Inferior parietal cortex (tissue), 1 donor: ENCODE measurements at regions not wholly inside any gene's neighbourhood (a gene's known extent, or its start where the extent isn't known, plus 50 kb on each side); places are given as distances from the start of the nearest gene placed in this dataset.
"Not testable (repeated sequence)": the region's sequence is repeated elsewhere in the genome, so short reads cannot be mapped to it uniquely, and the experiment has no call there.

Experiments used
- DNase-seq: peaks from one replicate; pipeline ENCODE4 v3.0.0-alpha.2; 2016; ENCODE audit errors: extremely low spot score

DNA sequence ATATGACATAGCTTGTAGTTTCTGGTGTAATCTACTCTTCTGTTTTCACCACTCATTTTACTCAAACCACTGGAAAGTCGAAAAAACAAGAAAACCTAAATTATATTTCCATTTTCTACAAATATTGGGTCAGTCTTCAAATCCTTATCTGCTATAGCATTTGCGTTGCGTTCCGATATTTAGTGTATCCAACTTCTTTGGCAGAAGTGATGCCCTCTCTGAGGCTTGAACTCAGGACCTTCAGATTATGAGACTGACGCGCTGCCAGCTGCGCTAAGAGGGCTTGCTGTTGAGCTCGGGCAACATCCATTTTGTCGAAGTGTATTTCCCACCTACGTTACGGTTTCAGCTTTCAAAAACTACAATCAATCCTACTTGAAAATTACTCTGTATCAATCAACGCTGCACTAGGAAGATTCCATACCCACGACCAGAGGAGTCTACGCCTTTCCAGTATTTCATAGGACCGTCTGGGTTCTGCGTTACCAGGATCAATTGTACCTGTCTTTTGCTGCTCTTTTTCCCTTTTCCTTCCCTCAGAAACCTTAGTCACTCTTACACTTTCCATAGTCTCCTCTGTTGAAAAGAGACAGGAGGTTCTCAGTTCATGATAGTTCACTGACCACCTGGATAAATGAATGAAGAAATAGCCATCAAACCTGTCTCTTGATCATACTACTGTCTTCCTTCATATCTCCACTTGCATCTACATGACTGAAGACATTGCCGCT, 140.5 kb upstream of the ZNF322 start:
- DNase-seq = not testable (repeated sequence)

GRCh38 chr6:26803762-26804161, 144.2 kb upstream of the ZNF322 start:
- DNase-seq = not testable (repeated sequence)

DNA sequence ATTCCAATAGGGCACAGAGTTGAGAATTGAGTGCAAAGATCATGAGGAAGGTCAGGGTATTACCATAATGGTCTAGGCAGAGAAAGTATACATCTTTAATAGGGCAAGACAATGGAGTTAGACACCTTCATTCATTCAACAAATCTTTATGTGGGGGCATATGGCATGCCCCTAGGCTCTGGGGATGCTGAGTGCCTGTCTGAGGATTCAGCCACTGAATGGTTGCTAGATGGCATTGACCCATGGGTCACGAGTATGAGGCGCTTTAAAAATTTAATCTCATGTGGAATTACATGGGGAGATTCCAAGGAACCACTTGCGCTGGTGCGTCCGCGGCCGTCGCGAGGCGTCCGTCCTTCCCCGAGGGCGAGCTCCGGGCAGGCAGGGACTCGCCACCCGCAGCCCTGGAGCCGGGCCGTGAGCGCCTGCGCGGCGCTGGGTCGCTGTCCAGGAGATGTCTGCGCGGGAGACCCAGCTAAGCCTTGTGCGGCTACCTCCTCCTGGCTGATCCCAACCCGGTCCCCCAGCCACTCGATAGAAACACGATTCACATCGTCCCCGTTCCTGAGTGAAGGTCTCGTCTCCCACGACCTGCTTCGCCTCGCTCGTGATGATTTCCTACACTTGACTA, 152.1 kb upstream of the ZNF322 start:
- DNase-seq = not testable (repeated sequence)

GRCh38 chr6:26818640-26819225, 159.2 kb upstream of the ZNF322 start:
- not testable (repeated sequence) for DNase-seq

- not testable (repeated sequence) for DNase-seq
Observed at GRCh38 chr6:26827965-26828364, 168.4 kb upstream of the ZNF322 start.

GRCh38 chr6:26829480-26829879, 169.9 kb upstream of the ZNF322 start:
- not testable (repeated sequence) for DNase-seq

- not testable (repeated sequence) for DNase-seq
Observed at GRCh38 chr6:26830992-26831391, 171.4 kb upstream of the ZNF322 start.

DNA sequence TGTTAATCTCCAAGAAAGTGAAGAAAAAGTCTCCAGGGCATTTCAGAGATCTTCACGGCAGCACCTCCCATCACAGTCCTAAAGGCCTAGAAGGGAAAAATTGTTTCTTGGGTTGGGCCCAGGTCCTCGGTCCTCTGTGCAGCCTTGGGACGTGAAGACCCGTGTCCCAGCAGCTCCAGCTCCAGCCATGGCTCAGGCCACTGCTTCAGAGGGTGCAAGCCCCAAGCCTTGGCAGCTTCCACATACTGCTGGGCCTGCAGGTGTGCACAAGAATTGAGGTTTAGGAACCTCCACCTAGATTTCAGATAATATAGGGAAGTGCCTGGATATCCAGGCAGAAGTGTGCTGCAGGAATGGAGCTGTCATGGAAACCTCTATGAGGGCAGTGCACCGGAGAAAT, 176.2 kb upstream of the ZNF322 start:
- DNase-seq = not testable (repeated sequence)

- not testable (repeated sequence) for DNase-seq
Observed at GRCh38 chr6:26836657-26837056, 177.1 kb upstream of the ZNF322 start.

GRCh38 chr6:26844823-26845222, 185.3 kb upstream of the ZNF322 start:
- not testable (repeated sequence) for DNase-seq

DNA sequence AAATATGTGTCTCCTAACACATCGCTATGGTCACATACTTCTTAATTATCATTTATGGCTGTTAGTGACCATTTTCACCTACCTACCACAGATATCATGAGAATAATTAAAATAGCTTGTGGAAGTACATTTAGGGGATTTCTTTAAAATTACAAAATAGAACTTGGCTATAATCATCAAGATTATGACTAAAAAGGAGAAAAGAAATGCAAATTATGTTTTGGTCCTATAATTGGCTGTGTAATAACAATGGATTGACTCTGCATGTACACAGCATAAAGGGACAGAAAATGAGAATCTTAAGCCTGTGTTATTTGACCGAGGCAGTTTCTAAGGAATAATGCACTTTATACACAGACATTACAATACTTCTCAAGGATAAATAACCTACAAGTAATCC, 197.7 kb upstream of the ZNF322 start:
- DNase-seq = not testable (repeated sequence)

DNA sequence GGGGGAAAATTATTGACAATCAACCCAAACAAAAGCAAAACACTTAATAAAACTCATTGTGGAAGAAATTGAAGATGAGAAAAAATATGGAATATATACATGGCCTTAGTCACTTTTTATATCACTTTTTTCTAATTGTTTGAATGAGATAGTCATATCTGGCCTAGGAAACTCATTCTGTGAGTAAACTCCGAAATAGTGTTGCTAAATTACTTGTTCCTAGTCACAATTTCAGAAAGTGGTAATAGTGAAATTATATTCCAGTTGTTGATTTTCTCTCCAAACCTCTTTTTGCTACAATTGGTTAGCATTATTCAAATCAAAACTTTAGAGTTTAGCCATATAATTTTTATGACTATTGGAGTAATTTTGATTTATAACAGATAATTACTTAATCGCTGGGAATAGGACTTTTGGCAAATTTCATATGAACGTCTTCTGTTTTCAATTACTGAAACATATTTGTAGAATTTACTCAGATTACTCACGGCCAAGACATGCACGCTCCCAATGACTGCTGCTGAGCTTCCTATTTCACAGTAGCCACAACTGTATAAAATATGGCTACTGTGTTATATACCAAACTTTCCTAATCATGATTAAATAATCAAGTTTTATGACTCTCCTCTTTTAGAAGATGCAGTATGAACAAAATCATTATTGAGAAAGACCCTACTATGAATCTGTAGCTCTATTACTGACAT, 199.7 kb upstream of the ZNF322 start:
- DNase-seq = not testable (repeated sequence)

GRCh38 chr6:26859771-26860163, 200.2 kb upstream of the ZNF322 start:
- not testable (repeated sequence) for DNase-seq

DNA sequence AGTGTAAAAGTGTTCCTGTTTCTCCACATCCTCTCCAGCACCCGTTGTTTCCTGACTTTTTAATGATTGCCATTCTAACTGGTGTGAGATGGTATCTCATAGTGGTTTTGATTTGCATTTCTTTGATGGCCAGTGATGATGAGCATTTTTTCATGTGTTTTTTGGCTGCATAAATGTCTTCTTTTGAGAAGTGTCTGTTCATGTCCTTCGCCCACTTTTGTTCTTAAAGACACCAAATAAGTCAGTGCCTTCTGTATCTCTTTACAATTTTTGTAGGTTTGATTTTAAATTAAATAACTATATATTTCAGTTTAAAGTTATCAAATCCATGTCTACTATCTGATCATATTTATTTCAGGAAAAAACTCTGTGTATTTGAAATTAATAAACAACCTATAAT, 202.4 kb upstream of the ZNF322 start:
- DNase-seq = not testable (repeated sequence)

DNA sequence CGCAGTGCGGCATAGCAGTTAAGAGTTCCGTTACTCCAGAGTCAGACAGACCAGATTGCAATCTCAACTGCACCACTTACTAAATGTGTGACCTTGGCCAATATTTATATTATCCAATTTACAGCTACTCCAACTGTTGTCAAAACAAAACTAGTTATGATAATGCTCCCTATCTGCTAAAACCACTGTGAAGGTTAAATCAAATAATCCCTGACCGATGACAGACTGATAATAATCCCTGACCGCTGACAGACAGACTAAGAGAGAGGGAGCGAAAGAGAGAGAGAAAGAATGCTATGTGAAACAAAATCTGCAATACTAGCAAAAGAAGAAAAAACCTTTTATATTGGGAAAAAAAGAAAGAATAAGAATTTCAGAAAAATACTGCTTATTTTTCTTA, 204.1 kb upstream of the ZNF322 start:
- DNase-seq = not testable (repeated sequence)

DNA sequence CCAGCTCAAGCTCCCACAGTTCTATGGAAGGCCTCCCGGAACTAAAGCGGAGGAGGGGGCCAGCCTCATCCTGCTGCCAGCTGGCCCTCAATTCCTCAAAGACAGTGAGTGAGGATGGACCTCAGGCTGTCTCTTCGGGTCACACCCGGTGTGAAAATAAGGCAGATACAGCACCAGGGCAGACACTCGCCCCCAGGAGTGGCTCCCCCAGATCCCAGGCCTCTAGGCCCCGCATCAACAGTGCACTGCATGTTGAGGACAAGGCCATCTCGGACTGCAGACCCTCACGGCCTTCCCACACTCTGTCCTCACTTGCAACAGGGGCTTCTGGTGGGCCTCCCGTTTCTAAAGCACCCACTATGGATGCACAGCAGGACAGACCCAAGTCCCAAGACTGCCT, 239.2 kb upstream of the ZNF322 start:
- DNase-seq = not testable (repeated sequence)

- not testable (repeated sequence) for DNase-seq
Observed at GRCh38 chr6:26924206-26924605, 264.7 kb upstream of the ZNF322 start.

- DNase-seq = not testable (repeated sequence)
Observed at GRCh38 chr6:26928190-26928589, 268.6 kb upstream of the ZNF322 start.

- DNase-seq = not testable (repeated sequence)
Observed at GRCh38 chr6:26937258-26937657, 277.7 kb upstream of the ZNF322 start.

- DNase-seq = not testable (repeated sequence)
Observed at GRCh38 chr6:26951211-26951610, 291.7 kb upstream of the ZNF322 start.

- peak; percentile 69 for DNase-seq
Observed at GRCh38 chr6:26956078-26956600, 291.4 kb upstream of the PRSS16 start.
